Spleen (tissue), 11 donors: ENCODE measurements at regions not wholly inside any gene's neighbourhood (a gene's known extent, or its start where the extent isn't known, plus 50 kb on each side); places are given as distances from the start of the nearest gene placed in this dataset.
"Not testable (repeated sequence)": the region's sequence is repeated elsewhere in the genome, so short reads cannot be mapped to it uniquely, and the experiment has no call there.

ENCODE experiments used
- DNase-seq: peaks from one replicate; pipeline ENCODE4 v3.0.0-alpha.2; 2020
- H3K27ac ChIP-seq, 8 donors: fragments of 200-600 bp; sonication (generic) in 7 of 8; 1 replicate in 4 of 8; 2 replicates in 4 of 8; pipeline versions ENCODE4 v1.5.0 to v1.8.0; 2016 to 2021; ENCODE audit warnings: inconsistent platforms in 4 of 8, mild to moderate bottlenecking in 4 of 8, moderate library complexity in 1 of 8
- H3K27me3 ChIP-seq, 7 donors: fragments of 200-600 bp; sonication (generic) in 6 of 7; replicated peaks in 1 of 7; 1 replicate in 4 of 7; 2 replicates in 3 of 7; pipeline versions ENCODE4 v1.5.0 to v1.8.0; 2016 to 2021; ENCODE audit warnings: inconsistent platforms in 3 of 7, mild to moderate bottlenecking in 1 of 7
- H3K36me3 ChIP-seq, 6 donors: fragments of 200-600 bp; sonication (generic) in 5 of 6; 1 replicate in 4 of 6; 2 replicates in 2 of 6; pipeline versions ENCODE4 v1.5.0 to v1.8.0; 2016 to 2021; ENCODE audit warnings: inconsistent platforms in 2 of 6
- H3K4me1 ChIP-seq, 6 donors: fragments of 200-600 bp; sonication (generic) in 5 of 6; 1 replicate in 3 of 6; 2 replicates in 3 of 6; pipeline versions ENCODE4 v1.5.0 to v1.8.0; 2016 to 2021; ENCODE audit warnings: inconsistent platforms in 3 of 6
- H3K4me3 ChIP-seq, 8 donors: fragments of 200-600 bp; sonication (generic) in 7 of 8; 1 replicate in 4 of 8; 2 replicates in 4 of 8; pipeline versions ENCODE4 v1.5.0 to v1.8.0; 2016 to 2021; ENCODE audit warnings: inconsistent platforms in 4 of 8, mild to moderate bottlenecking in 4 of 8, moderate library complexity in 2 of 8
- H3K9me3 ChIP-seq, 8 donors: fragments of 200-600 bp; sonication (generic) in 7 of 8; 1 replicate in 4 of 8; 2 replicates in 4 of 8; pipeline versions ENCODE4 v1.5.0 to v1.8.0; 2016 to 2021; ENCODE audit warnings: inconsistent platforms in 4 of 8
- CTCF ChIP-seq, 11 experiments: fragments of 200-600 bp in 7 of 11; fragments of 450-650 bp in 4 of 11; sonication (generic) in 4 of 11; IDR thresholded peaks in 8 of 11; conservative IDR thresholded peaks in 3 of 11; 1 replicate in 7 of 11; 2 replicates in 4 of 11; pipeline versions ENCODE4 v1.4.0 to v1.8.0; 2016 to 2021; ENCODE audit warnings: antibody characterized with exemption in 11 of 11, inconsistent platforms in 4 of 11, mild to moderate bottlenecking in 1 of 11
- POLR2A ChIP-seq, 3 donors: fragments of 450-650 bp; IDR thresholded peaks; one replicate each; pipeline ENCODE4 v1.5.1; 2017; ENCODE audit warnings: antibody characterized with exemption in 3 of 3, mild to moderate bottlenecking in 1 of 3
- POLR2AphosphoS5 ChIP-seq, 3 donors: sonication (generic); formaldehyde crosslinking; IDR thresholded peaks; one replicate each; pipeline ENCODE4 v1.5.1; 2017; ENCODE audit warnings: antibody characterized with exemption in 3 of 3
- WGBS, 5 donors: extraction: QIAGEN DNeasy Blood & Tissue Kit in 3 of 5; methylation state at CpG; one replicate each; pipeline versions ENCODE4 v1.1.5 to v1.1.7; 2013 to 2018; 5-methylcytosine and 5-hydroxymethylcytosine counted together
- intact Hi-C: fragments of 100-400 bp; cut with DNase I; formaldehyde crosslinking; loops from one replicate; pipeline ENCODE4 v1.15.0; 2023; ENCODE audit warnings: low total_unique reads
- donor health status: healthy with polysubstance abuse.
- donor health status: DM: no; HTN: no; CAD: no; lungs with moderate emphysema.
- donor health status: DM: no; HTN: no; CAD: no.
- donor health status: Bipolar disorder and iron deficiency.
- donor health status: healthy.
- donor health status: DM: no; HTN: no; CAD: no.
- donor health status: DM: yes; HTN: yes; CAD: no.

- Histone ChIP-seq H3K9me3 (peaks cover 0 to 19% (median 15%) of the 10 kb centered on the region in 8 donors), H3K27me3 (no peaks in the 10 kb centered on the region), H3K4me3 (no peak overlapping the region), H3K36me3 (no peaks in the 10 kb centered on the region), H3K27ac (no peak overlapping the region), H3K4me1 (peaks cover 0 to 12% (median 0%) of the 10 kb centered on the region in 6 donors)
- TF ChIP-seq POLR2AphosphoS5 (IDR thresholded peaks at IDR 0.05) (no peak), POLR2A (IDR thresholded peaks at IDR 0.05) (no peak), CTCF (IDR thresholded peaks at IDR 0.05 in 8 of 11, conservative IDR thresholded peaks at IDR 0.05 in 3 of 11) (no peak)
- intact Hi-C loops, result no loop called here
- 74 to 82% (median 77%) methylated on average over 5 of the region's 5 CpGs for WGBS, 5 donors
- no peak for DNase-seq
Observed at GRCh38 chr22:27250886-27251285, 550.7 kb downstream of the MN1 start.

- Histone ChIP-seq H3K4me3 (no peak overlapping the region), H3K4me1 (peaks cover 0 to 12% (median 0%) of the 10 kb centered on the region in 6 donors), H3K27ac (no peak overlapping the region), H3K36me3 (no peaks in the 10 kb centered on the region), H3K9me3 (peaks cover 0 to 26% (median 21%) of the 10 kb centered on the region in 8 donors), H3K27me3 (no peaks in the 10 kb centered on the region)
- TF ChIP-seq CTCF (IDR thresholded peaks at IDR 0.05 in 8 of 11, conservative IDR thresholded peaks at IDR 0.05 in 3 of 11), result no peak
- TF ChIP-seq POLR2A (IDR thresholded peaks at IDR 0.05), result no peak
- TF ChIP-seq POLR2AphosphoS5 (IDR thresholded peaks at IDR 0.05), result no peak
- DNase-seq, result no peak
- intact Hi-C loops, result no loop called here
- WGBS, 5 donors, result 79 to 93% (median 86%) methylated on average over 2 of the region's 2 CpGs
Observed at GRCh38 chr22:27251563-27251962, 550.0 kb downstream of the MN1 start.

- no peak for TF ChIP-seq POLR2A (IDR thresholded peaks at IDR 0.05)
- no peak for TF ChIP-seq CTCF (IDR thresholded peaks at IDR 0.05 in 8 of 11, conservative IDR thresholded peaks at IDR 0.05 in 3 of 11)
- TF ChIP-seq POLR2AphosphoS5 (IDR thresholded peaks at IDR 0.05), result no peak
- H3K4me3 ChIP-seq, result no peak overlapping the region
- H3K4me1 ChIP-seq, result peaks cover 0 to 8% (median 0%) of the 10 kb centered on the region in 6 donors
- peaks cover 0 to 31% (median 24%) of the 10 kb centered on the region in 8 donors for H3K9me3 ChIP-seq
- DNase-seq, result no peak
- H3K27me3 ChIP-seq, result no peaks in the 10 kb centered on the region
- intact Hi-C loops, result no loop called here
- whole genome bisulfite sequencing, 5 donors, result 77 to 89% (median 85%) methylated on average over 9 of the region's 9 CpGs
- H3K27ac ChIP-seq, result no peak overlapping the region
- H3K36me3 ChIP-seq, result no peaks in the 10 kb centered on the region
Observed at GRCh38 chr22:27252282-27253049, 549.1 kb downstream of the MN1 start.

- no peak for TF ChIP-seq POLR2A (IDR thresholded peaks at IDR 0.05)
- no peak for TF ChIP-seq POLR2AphosphoS5 (IDR thresholded peaks at IDR 0.05)
- TF ChIP-seq CTCF (IDR thresholded peaks at IDR 0.05 in 8 of 11, conservative IDR thresholded peaks at IDR 0.05 in 3 of 11), result no peak
- H3K4me3 ChIP-seq, result no peak overlapping the region
- H3K9me3 ChIP-seq, result peaks cover 0 to 31% (median 24%) of the 10 kb centered on the region in 8 donors
- no peaks in the 10 kb centered on the region for H3K27me3 ChIP-seq
- H3K36me3 ChIP-seq, result no peaks in the 10 kb centered on the region
- 74 to 92% (median 83%) methylated on average over 9 of the region's 9 CpGs for WGBS, 5 donors
- no peak for DNase-seq
- no peaks in the 10 kb centered on the region for H3K4me1 ChIP-seq
- intact Hi-C loops, result no loop called here
- no peak overlapping the region for H3K27ac ChIP-seq
Observed at GRCh38 chr22:27253108-27253902, 548.3 kb downstream of the MN1 start.

GRCh38 chr22:27254063-27254462 is 547.5 kb downstream of the MN1 start:
- H3K27ac ChIP-seq, DNase-seq, H3K36me3 ChIP-seq, H3K4me3 ChIP-seq, H3K4me1 ChIP-seq, intact Hi-C loops, H3K27me3 ChIP-seq: not testable (repeated sequence)
- H3K9me3 ChIP-seq, result peaks cover 0 to 31% (median 24%) of the 10 kb centered on the region in 8 donors
- whole genome bisulfite sequencing, 5 donors, result 59 to 79% (median 73%) methylated on average over 5 of the region's 5 CpGs
